Hematopoietic multipotent progenitor cell treated with erythropoietin and hydrocortisone succinate and interleukin-3 and kit ligand, for 8 days (in vitro differentiated cells): ENCODE measurements at regions not wholly inside any gene's neighbourhood (a gene's known extent, or its start where the extent isn't known, plus 50 kb on each side); places are given as distances from the start of the nearest gene placed in this dataset.
"Not testable (repeated sequence)": the region's sequence is repeated elsewhere in the genome, so short reads cannot be mapped to it uniquely, and the experiment has no call there.

Experiments used
- DNase-seq: peaks from one replicate; pipeline ENCODE4 v3.0.0-alpha.2; 2015

DNA sequence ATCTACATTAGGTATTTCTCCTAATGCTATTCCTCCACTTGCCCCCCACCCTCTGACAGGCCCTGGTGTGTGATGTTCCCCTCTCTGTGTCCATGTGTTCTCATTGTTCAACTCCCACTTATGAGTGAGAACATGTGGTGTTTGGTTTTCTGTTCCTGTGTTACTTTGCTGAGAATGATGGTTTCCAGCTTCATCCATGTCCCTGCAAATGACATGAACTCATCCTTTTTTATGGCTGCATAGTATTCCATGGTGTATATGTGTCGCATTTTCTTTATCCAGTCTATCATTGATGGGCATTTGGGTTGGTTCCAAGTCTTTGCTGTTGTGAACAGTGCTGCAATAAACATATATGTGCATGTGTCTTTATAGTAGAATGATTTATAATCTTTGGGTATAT is 50.6 kb upstream of the GRHL3 start:
- DNase-seq = not testable (repeated sequence)

DNA sequence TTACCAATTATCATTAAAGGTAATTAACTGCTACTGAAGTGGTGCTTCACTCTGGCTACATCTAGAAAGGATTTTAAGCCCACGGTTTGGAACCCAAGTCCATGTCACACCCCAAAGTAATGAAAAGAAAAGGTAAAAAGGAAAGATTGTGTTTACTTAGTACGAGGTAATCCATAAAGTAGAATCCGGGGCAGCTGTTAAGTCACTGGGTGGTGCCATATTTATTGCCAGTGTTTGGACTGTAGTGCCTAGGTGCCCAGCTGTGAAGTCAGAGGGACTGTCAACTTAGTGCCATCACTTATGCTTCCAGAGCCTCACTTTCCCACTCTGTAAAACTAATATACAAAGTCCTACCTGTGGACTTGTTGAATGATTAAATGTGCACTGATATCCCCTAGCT is 52.2 kb upstream of the GRHL3 start:
- no peak for DNase-seq

DNA sequence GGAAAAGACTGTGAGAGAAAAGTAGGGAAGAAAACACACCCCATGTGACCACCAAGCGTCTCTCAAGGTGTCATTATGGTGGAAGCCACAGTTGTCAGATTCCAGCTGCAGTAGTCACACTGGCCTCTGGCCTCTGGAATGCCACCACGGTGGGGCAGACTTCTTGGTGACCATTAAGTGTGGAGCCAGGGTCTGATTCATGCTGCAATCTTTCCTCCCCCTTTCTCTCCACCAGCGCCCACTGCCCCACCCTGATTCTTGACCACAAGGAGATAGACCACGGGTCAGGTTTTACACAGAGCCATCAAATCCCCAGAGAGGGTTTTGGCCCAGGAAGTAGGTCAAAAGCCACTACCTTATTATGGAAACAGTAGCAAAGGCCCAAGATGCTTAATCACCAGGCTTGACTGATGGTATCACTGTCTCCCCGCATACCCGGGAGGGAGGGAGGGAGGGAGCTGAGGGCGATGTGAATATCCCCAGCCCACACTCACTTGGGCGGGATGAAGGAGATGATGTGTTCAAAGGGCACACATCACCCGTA is 52.7 kb upstream of the GRHL3 start:
- DNase-seq = no peak

DNA sequence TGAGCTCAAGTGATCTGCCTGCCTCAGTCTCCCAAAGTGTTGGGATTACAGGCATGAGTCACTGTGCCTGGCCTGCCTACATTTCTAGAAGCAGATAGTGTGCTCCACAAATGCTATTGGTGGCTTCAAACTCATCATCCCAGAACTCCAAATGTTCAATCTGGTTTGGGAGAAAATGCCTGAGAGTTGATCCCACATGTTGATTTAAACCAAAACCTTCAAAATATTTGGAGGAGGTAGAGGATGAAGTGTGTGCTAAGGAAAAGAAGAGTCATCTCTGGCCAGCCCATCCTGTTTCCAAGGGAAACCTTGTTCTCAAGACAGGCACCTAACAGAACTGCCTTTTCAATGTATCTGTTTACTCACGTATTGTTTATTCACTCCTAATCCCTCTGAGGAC is 55.4 kb upstream of the GRHL3 start:
- no peak for DNase-seq

DNA sequence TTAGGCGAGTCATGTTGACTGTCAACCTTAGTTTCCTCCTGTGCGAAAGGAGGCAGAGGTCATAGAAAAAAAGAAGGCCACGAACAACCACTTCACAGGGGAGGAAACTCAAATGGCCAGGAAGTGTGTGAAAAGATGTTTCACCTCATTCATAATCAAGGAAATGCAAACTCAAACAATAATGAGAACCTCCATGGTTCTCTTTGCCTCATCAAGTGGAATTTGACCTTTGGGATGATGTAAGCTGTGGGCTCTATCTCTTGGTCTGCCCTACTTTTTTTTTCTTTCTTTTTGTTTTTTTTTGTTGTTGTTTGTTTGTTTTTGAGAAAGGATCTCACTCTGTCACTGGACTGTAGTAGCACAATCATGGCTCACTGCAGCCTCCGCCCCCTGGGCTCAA is 55.9 kb upstream of the GRHL3 start:
- no peak for DNase-seq

DNA sequence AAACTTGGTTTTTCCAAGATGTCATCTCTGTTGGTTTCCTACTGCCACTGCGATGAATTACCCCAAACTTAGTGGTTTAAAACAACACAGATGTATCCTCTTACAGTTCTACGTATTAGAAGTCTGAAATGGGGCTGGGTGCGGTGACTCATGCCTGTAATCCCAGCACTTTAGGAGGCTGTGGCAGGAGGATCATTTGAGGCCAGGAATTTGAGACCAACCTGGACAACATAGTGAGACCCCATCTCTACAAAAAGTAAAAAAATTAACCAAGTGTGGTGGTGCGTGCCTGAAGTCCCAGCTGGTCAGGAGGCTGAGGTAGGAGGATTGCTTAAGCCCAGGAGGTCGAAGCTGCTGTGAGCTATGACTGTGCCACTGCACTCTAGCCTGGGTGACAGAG is 57.2 kb upstream of the GRHL3 start:
- DNase-seq = no peak

DNA sequence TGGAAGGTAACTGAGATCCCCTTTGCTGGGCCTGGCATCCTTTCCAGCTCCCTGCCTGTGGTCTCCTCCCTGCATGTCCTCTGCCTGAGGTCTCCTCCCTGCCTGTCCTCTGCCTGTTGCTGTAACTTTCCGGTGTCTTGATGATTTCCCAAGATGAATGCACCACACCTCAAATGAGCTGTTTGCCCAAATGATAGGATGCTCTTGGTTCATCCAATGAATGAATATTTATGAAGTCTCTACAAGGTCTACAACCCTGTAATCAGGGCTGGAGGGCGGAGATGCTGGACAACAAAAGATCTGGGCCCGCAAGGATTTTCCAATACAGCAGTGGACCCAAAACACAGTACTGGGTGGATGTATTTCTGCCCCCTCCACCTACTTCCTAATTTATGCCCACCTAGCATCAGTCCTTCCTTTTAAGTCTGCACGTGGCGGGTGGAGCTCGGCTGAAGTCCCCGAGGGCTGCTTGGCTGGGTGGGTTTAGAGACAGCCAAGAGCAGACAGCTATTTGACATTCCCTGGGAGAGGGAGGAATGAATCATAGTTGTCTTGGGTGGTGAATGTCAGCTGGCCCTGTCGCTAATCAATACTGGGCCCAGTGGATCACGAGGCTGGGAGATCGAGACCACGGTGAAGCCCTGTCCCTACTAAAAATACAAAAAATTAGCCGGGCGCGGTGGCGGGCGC is 60.3 kb upstream of the GRHL3 start:
- DNase-seq = no peak

DNA sequence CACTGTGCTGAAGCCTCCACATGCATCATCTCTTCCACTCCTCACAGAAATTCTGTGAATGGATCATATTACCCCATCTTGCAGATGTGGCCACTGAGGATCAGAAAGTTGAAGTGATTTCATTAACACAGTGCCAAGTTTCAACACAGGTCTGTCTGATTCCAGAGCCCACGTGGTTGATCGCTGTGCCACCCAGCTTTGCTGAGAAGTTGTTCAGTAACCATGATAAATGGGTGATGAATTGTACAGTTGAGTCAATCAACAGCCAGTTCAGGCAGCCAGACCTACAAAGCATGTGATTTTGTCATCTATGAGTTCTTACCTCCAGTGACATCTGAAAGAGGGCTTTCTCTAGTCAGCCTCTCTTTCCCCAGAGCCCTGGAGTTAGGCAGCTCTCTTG is 61.8 kb upstream of the GRHL3 start:
- no peak for DNase-seq

DNA sequence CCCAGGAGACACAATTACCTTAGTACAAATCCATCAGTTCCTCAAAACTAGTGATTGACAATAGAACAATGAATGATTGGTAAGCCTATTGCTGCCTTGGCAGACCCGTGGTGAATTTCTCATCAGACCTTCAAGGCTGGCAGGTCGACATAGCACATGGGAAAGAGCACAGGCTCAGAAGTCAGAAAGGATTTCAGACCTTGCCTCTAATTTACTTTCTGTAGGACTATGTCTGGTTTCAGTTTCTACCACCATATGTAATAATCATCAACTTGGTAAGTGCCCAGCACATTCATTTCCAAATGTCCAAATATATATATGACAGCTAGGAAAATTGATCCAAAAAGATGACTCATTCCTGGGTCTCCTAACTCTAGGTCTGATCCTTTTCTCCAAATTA is 62.5 kb upstream of the GRHL3 start:
- DNase-seq = no peak

DNA sequence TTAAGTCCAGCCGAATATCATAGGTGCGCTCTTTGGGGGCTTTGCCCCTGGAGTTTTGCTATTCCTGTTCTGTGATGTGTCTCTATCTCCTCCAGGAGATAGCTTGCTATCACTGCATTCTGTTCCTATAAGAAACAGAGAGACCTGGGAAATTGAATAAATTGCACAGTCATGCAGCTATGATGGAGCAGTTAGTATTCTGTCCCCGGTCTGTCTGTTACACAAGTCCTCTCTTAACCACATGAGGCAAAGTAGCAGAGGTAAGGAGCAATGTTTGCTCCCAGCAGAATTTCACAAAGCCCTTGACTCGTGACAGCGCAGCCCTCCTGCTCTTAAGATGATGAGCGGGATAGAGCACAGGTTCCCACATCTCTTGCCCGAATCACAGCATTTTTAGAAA is 63.9 kb upstream of the GRHL3 start:
- no peak for DNase-seq

DNA sequence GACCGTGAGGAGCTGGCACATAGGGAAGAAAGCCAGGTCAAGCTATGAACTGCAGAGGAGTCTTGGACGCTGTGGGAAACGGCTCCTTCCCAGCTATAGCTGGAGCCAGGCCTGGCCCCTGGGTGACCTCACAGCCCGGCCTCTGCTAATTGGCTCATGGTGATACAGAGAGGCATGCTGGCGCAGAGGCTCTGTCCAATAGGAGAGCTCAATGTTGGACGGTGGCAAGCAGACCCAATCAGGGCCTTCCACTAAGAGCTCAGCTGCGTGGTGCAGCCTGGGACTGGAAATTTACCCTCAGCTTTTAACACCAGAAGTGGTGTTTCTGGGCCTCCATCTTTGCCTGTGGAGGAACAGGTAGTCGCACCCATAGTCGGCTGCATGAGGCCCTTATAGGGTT is 64.4 kb upstream of the GRHL3 start:
- no peak for DNase-seq

DNA sequence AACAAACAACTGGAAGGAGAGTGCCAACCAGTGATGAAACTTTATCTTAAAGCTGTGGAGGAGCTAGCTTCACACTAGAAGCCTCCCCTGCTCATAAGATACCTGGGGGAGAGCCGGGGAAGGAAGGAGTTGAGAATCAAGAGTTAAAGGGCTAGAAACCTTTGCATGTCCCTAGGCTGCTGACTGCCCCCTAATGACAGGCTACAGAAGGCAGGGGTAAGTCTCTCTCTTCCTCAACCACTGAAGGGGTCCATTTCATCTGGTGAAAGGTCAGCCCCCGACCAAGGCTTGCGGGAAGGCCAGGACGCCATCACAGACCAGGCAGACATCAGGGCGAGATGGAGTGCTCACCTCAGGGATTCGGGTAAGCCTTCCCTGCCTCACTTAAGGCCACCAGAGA is 65.6 kb upstream of the GRHL3 start:
- no peak for DNase-seq

DNA sequence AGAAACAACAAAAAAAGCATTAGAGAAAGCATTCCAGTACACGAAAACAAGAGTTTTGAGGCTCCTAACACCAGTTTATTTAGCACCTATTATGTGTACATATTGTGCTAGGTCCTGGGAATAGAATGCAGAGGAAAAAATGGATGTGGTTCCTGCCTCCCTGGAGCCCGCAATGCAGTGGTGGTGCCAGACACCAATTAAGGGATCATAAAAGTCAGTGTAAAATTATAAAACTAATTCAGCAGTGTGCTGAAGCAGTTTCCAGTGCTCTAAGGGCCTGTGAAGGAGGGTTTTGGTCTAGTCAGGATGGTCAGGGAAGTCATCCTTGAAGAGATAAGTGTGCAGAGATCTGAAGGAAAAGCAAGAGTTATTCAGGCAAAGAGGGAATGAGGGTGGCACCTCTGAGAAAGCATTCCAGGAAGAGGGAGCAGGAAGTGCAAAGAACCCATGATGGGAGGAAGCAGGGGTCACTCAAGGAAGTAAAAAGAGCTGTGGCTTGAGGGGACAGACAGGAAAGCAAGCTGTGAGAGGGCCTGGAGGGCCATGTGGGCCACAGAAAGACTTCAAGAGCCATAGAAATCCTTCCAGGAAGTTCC is 65.2 kb upstream of the IFNLR1 start:
- no peak for DNase-seq

DNA sequence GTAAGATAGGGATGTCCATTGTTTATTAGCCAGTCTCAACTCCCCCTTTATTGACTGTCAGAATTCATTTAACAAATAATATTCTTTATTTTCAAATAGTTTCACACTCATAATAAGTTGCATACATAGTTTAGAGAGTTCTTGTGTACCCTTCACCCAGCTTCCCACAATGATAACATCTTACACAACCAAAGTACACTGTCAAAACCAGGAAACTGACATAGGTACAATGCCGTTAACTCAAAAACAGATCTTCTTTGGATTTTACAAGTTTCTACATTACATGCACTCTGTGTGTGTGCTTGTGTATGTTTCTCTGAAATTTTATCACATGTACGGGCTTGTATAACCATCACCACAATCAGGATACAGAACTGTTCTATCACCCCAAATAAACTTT is 64.4 kb upstream of the IFNLR1 start:
- DNase-seq = no peak

DNA sequence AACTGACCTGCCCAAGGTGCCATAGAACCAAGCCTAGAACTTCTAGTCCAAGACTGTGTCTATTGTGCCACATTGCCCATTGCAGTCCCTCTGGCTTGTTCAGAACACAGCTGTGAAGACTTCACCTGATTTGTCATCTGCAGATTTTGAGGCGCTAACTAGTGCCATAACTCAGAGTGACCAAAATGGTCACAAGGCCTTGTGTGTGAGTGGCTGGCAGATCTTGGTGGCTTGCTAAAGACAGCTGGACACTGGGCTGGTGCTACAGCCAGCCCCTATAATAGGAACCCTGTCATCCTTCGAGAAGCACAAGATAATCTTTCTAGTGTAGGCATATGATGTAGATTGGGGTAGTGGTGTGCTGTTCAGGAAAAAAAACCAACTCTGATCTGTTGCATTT is 63.7 kb upstream of the IFNLR1 start:
- no peak for DNase-seq

DNA sequence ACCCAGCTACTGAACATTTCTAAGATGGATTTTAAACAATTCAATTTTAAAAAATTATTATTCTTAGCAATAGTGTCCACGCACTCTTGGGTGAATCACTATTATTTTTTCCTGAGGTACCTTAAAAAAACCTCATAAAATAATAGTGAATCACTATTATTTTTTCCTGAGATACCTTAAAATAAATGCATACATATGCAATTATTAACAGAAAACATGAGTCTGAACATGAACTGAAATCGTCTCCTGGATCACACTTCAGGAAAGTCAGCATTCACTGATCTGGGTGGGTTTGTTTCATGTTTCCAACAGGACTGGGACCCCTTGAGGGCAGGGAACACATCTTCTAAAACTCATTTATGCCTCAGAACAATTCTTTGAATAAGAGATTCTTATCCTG is 63.1 kb upstream of the IFNLR1 start:
- no peak for DNase-seq

DNA sequence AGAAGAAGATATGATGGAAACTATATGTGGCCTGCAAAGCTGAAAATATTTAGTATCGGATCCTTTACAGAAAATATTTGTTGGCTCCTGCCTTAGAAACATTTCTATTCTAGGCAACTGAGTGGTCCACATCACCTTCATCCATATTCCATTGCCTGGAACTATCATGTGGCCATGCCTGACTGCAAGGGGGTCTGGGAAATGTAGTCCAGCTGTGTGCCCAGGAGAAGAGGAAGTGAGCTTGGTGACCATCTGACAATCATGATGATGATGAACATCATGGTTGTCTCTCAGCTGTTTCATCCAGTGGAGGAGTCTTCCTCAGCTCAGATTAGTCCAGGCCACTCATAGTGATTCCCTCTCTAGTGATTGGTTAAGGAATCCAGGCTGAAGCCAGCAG is 61.8 kb upstream of the IFNLR1 start:
- peak; percentile 13 for DNase-seq

DNA sequence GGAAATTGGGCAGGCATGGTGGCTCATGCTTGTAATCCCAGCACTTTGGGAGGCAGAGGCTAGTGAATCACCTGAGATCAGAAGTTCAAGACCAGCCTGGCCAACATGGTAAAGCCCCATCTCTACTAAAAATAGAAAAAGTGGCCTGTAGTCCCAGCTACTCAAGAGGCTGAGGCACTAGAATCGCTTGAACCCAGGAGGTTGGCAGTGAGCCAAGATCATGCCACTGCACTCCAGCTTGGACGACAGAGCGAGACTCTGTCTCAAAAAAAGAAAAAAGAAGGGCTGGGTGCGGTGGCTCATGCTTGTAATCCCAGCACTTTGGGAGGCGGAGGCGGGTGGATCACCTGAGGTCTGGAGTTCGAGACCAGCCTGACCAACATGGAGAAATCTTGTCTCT is 60.2 kb upstream of the IFNLR1 start:
- not testable (repeated sequence) for DNase-seq

DNA sequence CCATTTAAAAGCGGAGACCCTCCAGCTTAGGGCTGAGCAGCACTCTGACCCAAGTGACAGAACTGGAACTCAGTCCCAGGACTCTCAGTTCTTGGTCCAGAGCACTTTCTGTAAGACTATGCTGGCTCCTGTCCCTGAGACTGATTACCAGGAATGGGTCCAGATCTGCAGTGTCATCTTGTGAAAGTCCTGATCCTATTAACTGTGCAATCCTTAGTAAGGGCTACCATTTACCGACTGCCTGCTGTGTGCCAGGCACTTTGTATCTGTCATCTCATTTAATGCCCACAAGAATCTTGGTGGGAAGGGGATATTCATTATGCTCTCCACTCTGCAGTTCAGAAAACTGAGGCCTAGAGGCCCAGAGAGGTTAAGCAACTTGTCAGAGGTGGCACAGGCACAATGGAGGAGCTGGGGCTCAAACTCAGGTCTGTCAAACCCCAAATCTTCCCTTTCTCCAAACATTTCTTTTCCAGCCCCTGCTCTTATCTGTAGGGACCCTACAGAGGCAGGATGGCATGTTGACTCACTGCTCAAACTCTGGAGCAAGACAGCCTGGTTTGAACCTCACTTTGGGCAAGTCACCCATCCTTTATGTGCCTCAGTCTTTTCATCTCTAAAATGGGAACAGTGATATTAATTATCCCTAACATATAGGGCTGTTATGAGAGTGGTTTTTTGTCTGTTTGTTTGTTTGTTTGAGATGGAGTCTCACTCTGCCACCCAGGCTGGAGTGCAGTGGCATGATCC is 57.6 kb upstream of the IFNLR1 start:
- no peak for DNase-seq

DNA sequence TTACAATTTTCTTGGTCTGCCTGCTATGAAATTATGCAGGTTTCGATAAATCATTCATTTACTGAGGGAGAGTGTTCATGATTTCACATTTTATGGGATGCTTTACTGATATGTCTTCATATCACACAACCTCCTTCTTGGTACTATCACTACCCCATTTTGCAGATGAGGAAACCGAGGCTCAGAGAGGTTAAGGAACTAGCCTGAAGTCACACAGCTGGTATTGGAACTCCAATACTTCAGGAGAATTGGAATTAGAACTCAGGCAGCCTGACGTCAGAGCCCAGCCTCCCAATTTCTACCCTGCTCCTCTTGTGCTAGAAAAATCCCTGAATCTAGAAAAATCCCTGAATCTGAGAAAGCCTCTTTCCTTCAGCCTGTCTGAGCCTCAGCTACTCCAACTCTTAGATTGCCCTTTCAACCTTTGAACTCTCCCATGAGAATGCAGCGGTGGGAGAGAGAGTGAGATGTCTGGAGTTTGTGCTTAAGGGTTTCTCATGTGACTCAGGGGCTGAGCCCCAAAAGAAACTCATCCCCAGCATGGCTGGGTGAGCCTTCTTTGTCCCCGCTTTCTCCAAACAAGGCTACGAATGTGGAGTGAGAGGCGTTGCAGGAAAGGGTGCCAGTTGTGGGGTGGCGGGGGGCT is 50.8 kb upstream of the IFNLR1 start:
- no peak for DNase-seq

DNA sequence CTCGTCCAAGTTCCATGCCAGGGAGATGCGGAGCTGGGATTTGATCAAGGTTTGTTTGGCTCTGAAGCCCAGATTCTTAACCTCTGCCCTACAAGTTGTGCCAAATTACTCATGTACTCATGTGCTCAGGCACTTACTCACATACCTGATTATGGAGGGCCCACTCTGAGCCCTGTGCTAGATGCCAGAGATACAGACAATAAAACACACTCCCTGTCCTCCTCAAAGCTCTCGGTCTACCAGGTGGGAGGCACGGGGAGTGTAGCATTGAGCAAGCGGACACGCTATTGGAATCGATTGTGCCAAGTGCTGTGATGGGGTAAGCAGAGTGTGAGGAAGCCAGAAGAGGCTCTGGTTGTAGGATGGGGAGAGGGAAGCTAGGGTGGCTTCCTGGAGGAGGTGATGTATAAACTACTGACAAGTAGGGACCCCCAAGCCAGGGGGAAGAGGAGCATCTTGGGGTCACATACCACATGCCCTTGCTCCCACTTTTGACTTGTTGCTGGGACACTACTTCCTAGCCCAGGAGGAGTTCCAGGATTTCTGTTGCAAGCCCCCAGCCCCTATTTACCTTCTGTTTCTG is 49.8 kb upstream of the IFNLR1 start:
- DNase-seq = no peak
